HepG2 (cell line): ENCODE measurements at regions not wholly inside any gene's neighbourhood (a gene's known extent, or its start where the extent isn't known, plus 50 kb on each side); places are given as distances from the start of the nearest gene placed in this dataset.

Source experiments
- BRCA1 ChIP-seq: sonication (generic); formaldehyde crosslinking; IDR thresholded peaks from 2 replicates; pipeline ENCODE4 v1.4.0; 2020; ENCODE audit warnings: missing genetic modification reagents
- CBFB ChIP-seq: sonication (generic); formaldehyde crosslinking; IDR thresholded peaks from 2 replicates; pipeline ENCODE4 v1.4.0; 2020; ENCODE audit warnings: missing genetic modification reagents
- HNF1B ChIP-seq: sonication (generic); formaldehyde crosslinking; IDR thresholded peaks from 2 replicates; pipeline ENCODE4 v1.5.1; 2020; ENCODE audit warnings: mild to moderate bottlenecking, moderate library complexity, missing genetic modification reagents
- HOXA3 ChIP-seq: sonication (generic); formaldehyde crosslinking; IDR thresholded peaks from 2 replicates; pipeline ENCODE4 v1.5.0; 2020; ENCODE audit warnings: missing genetic modification reagents
- MEIS2 ChIP-seq: sonication (generic); formaldehyde crosslinking; IDR thresholded peaks from 2 replicates; pipeline ENCODE4 v1.9.0; 2021; ENCODE audit warnings: mild to moderate bottlenecking, missing genetic modification reagents
- NFKB2 ChIP-seq: sonication (generic); formaldehyde crosslinking; IDR thresholded peaks from 2 replicates; pipeline ENCODE4 v1.4.0; 2020; ENCODE audit warnings: missing genetic modification reagents, borderline replicate concordance
- NR2F1 ChIP-seq, 2 experiments: fragments of 450-650 bp in 1 of 2; formaldehyde crosslinking in 1 of 2; IDR thresholded peaks; 2 replicates each; pipeline versions ENCODE4 v1.5.0 to v1.6.1; 2016 to 2020; ENCODE audit warnings: mild to moderate bottlenecking in 1 of 2, missing compliant biosample characterization in 1 of 2, missing genetic modification reagents in 1 of 2, moderate library complexity in 1 of 2
- RCOR2 ChIP-seq: IDR thresholded peaks from 2 replicates; pipeline ENCODE4 v1.6.1; 2016; ENCODE audit warnings: missing biosample characterization, missing genetic modification reagents
- SAP130 ChIP-seq: IDR thresholded peaks from 2 replicates; pipeline ENCODE4 v1.6.1; 2016; ENCODE audit warnings: low read depth
- TEAD3 ChIP-seq: optimal IDR thresholded peaks from 2 replicates; pipeline ENCODE3; 2016; ENCODE audit warnings: borderline replicate concordance
- ZBTB7B ChIP-seq: sonication (generic); formaldehyde crosslinking; IDR thresholded peaks from 2 replicates; pipeline ENCODE4 v1.4.0; 2020; ENCODE audit warnings: missing genetic modification reagents
- ZGPAT ChIP-seq: IDR thresholded peaks from 2 replicates; pipeline ENCODE4 v1.6.1; 2016; ENCODE audit warnings: mild to moderate bottlenecking
- ZNF17 ChIP-seq: sonication (generic); formaldehyde crosslinking; IDR thresholded peaks from 2 replicates; pipeline ENCODE4 v1.5.0; 2020; ENCODE audit warnings: mild to moderate bottlenecking, missing genetic modification reagents
- ZNF44 ChIP-seq: sonication (generic); formaldehyde crosslinking; IDR thresholded peaks from 2 replicates; pipeline ENCODE4 v1.5.1; 2020; ENCODE audit warnings: mild to moderate bottlenecking, missing genetic modification reagents
- ZNF501 ChIP-seq: sonication (generic); formaldehyde crosslinking; IDR thresholded peaks from 2 replicates; pipeline ENCODE4 v1.5.1; 2020; ENCODE audit warnings: mild to moderate bottlenecking, moderate library complexity, missing genetic modification reagents
- ZNF550 ChIP-seq: sonication (generic); formaldehyde crosslinking; IDR thresholded peaks from 2 replicates; pipeline ENCODE4 v1.4.0; 2020; ENCODE audit warnings: mild to moderate bottlenecking, missing genetic modification reagents, borderline replicate concordance
- ZNF572 ChIP-seq: sonication (generic); formaldehyde crosslinking; IDR thresholded peaks from 2 replicates; pipeline ENCODE4 v1.5.1; 2020; ENCODE audit warnings: mild to moderate bottlenecking, missing genetic modification reagents
- ZNF607 ChIP-seq: sonication (generic); formaldehyde crosslinking; IDR thresholded peaks from 2 replicates; pipeline ENCODE4 v1.5.1; 2020; ENCODE audit warnings: missing genetic modification reagents, mild to moderate bottlenecking, borderline replicate concordance
- ZNF710 ChIP-seq: sonication (generic); formaldehyde crosslinking; IDR thresholded peaks from 2 replicates; pipeline ENCODE4 v1.5.0; 2020; ENCODE audit warnings: mild to moderate bottlenecking, missing genetic modification reagents, borderline replicate concordance
- TF ChIP-seq, protein P1 (sequence below): IDR thresholded peaks from 2 replicates; pipeline ENCODE4 v1.6.1; 2016; ENCODE audit warnings: low read depth, borderline replicate concordance
- TF ChIP-seq, protein P2 (sequence below): sonication (generic); formaldehyde crosslinking; IDR thresholded peaks from 2 replicates; pipeline ENCODE4 v1.4.0; 2020; ENCODE audit warnings: missing genetic modification reagents

DNA sequence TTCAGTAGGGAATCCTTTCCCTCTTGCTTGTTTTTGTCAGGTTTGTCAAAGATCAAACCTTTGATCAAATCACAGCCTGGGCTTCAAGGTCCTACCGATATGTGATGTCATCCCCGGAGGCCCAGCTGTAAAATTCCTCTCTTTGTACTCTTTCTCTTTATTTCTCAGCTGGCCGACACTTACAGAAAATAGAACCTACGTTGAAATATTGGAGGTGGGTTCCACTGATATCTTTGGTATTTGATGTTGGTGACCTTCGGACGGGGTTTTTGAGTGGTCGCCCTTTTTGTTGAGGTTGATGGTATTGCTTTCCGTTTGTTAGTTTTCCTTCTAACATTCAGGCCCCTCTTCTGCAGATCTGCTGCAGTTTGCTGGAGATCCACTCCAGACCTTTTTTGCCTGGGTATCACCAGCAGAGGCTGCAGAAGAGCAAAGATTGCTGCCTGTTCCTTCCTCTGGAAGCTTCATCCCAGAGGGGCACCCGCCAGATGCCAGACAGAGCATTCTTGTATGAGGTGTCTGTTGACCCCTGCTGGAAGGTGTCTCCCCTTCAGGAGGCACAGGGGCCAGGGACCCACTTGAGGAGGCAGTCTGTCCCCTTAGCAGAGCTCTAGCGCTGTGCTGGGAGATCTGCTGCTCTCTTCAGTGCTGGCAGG is 316.3 kb downstream of the MAN2A1 start (continued):
- TF ChIP-seq NR2F1 (CRISPR knock-in tag; IDR thresholded peaks at IDR 0.05) (peak in 1 of 2 experiments; percentile 13; a peak in 1 of 4 replicates), CBFB (CRISPR knock-in tag) (0 out of 2 replicates have a peak, but pooled peaks have one; percentile 33), NFKB2 (CRISPR knock-in tag) (peak; percentile 56; the same call in 1 of the 2 replicates), ZNF44 (CRISPR knock-in tag) (peak; percentile 34; the same call in 1 of the 2 replicates), ZNF710 (CRISPR knock-in tag) (peak; percentile 90; the same call in 1 of the 2 replicates), ZBTB7B (CRISPR knock-in tag) (peak; percentile 93), BRCA1 (CRISPR knock-in tag) (peak; percentile 75; the same call in 1 of the 2 replicates), SAP130 (CRISPR knock-in tag) (peak; percentile 39; the same call in 1 of the 2 replicates), RCOR2 (peak; percentile 75; the same call in 1 of the 2 replicates), ZNF501 (peak; percentile 89), ZGPAT (peak; percentile 67), ZNF550 (CRISPR knock-in tag) (0 out of 2 replicates have a peak, but pooled peaks have one; percentile 39), HNF1B (CRISPR knock-in tag) (peak; percentile 84; the same call in 1 of the 2 replicates), ZNF572 (CRISPR knock-in tag) (0 out of 2 replicates have a peak, but pooled peaks have one; percentile 37), ZNF17 (CRISPR knock-in tag) (peak; percentile 98), TEAD3 (CRISPR knock-in tag) (peak; percentile 55), ZNF607 (CRISPR knock-in tag) (peak; percentile 65; the same call in 1 of the 2 replicates), HOXA3 (CRISPR knock-in tag) (peak; percentile 48), MEIS2 (CRISPR knock-in tag) (peak; percentile 59; the same call in 1 of the 2 replicates)
- TF ChIP-seq, protein P1, sequence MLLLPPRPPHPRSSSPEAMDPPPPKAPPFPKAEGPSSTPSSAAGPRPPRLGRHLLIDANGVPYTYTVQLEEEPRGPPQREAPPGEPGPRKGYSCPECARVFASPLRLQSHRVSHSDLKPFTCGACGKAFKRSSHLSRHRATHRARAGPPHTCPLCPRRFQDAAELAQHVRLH (CRISPR knock-in tag) = peak; percentile 73; the same call in 1 of the 2 replicates
- TF ChIP-seq, protein P2, sequence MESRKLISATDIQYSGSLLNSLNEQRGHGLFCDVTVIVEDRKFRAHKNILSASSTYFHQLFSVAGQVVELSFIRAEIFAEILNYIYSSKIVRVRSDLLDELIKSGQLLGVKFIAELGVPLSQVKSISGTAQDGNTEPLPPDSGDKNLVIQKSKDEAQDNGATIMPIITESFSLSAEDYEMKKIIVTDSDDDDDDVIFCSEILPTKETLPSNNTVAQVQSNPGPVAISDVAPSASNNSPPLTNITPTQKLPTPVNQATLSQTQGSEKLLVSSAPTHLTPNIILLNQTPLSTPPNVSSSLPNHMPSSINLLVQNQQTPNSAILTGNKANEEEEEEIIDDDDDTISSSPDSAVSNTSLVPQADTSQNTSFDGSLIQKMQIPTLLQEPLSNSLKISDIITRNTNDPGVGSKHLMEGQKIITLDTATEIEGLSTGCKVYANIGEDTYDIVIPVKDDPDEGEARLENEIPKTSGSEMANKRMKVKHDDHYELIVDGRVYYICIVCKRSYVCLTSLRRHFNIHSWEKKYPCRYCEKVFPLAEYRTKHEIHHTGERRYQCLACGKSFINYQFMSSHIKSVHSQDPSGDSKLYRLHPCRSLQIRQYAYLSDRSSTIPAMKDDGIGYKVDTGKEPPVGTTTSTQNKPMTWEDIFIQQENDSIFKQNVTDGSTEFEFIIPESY = peak; percentile 55
